NCI-H82 (cell line): ENCODE measurements at regions not wholly inside any gene's neighbourhood (a gene's known extent, or its start where the extent isn't known, plus 50 kb on each side); places are given as distances from the start of the nearest gene placed in this dataset.

Source experiments
- DNase-seq: peaks from one replicate; lab custom pipeline; 2025; lab: John Stamatoyannopoulos, UW

DNA sequence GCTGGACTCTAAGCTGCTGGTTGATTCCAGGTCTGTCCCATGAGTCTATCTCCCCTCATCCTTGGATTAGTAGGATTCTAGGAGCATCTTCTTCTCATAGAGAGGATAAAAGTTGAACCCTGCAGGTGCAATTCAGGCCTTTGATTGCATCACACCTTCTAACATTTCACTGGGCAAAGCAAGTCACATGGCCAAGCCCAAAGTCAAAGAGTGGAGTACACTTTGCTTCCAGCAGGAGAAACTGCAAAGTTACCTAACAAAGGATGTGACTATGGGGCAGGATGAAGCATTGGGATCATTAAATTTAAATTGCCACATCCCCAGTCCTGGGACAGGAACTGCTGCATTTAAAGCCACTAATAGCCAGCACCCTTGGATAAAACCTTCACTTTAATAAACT lies 51.0 kb upstream of the EGFLAM start:
- peak; percentile 24 for DNase-seq

DNA sequence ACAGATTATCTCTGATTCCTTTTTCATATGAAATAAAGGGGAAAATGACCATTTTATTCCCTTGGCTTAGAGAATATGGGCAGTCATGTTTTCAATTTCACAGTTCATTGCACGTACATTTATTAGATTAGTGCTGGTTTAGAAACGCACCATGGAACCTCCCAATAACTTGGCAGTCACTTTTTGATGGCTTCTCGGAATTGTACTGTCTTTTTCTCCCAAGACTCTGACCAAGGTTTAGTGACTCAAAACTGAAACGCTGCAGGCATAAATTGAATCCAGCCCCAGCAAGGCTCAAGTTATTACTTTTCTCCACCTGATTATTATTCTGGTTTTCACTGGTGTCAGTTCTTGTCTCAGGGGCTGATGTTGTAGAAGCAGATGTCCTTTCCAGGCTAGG lies 55.6 kb upstream of the EGFLAM start:
- no peak for DNase-seq

DNA sequence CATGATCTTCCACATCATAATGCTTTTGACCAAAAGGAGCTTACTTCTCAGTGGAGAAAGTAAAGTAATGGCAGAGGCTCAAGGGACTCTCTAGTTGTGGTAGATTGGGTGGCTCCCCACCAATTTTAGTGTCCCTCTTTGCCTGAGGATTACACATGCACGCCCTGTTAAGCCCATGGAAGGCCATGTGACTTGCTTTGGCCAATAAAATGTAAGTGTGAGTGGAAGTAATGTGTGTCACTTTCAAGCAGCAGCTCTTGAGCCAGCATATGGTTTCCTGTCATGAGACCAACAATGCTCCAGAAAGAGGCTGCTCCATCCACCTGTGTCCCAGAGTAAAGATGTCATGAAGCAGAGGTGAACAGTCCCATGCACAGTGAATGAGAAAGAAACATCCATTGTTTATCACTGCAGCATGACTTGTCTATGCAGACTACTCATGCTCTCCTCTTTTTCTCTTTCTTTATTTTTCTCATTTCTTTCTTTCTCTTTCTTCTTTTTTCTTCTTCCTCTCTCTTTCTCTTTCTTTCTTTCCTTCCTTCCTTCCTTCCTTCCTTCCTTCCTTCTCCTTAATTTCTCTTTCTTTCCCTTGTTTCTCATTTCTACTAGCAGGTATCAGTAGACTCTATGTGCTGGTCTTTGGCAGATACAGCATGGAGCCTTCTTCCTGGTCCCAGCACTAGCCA lies 57.3 kb upstream of the EGFLAM start:
- DNase-seq: no peak

DNA sequence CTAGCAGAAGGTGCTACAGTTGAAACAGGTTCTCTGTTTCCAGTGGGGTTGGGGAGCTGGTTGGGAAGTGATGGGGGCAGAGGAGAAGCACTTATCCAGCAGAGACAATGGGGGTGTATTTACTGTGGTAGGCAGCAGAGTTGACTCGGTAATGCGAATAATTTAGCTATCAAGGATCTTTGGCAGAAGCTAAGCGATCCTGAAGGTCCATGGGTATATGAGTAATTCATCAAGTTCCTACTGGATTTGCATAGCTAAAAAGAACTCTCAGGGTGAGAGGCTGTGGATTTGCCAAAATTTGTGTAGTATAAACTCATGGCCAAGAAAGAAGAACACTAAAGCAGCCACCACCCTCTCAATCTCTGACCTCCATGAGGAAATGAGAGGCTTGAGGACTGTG lies 61.2 kb upstream of the EGFLAM start:
- DNase-seq: no peak

DNA sequence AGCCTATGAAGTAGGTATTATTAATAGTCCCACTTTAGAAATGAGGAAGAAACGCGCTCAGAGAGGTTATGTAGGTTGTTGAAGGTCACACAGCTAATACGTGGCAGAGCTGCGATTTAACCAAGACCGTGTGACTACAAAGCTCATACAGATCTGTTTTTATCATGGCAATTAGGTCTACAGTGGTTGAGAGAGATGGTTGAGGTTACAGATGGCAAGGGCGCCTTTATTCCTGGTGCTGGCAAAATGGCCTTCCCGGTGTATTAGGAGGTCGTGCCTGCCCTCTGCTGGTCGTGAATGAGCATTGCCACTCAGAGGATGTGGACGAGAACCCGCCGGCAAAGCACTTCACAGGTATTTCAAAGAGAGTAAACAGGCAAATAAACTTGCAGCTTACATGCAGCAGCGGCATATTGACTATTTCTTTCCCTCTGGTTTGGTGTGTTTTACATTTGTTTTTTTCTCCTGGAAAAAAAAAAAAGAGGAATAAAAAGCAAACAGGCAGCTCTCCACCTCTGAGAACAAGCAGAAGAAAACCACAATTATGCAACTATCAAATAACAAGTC lies 65.3 kb upstream of the EGFLAM start:
- DNase-seq: peak; percentile 78

DNA sequence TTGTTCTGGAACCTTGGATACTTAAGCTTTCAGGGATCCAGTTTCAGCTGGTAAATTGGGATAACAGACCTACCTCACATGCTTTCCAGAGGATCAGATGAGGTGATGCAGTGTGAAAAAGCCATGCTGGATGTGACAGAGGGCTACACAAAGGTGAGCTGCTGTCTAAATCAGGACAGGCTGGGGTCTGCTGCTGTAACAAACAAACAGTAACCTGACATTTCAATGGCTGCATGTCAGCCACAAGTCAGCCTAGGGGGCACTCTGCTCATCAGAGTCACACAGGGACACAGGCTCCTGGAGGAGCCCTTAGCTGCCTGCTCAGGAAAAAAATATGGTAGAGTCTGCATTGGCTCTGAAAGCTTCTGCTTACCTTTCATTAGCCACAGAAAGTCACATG lies 66.7 kb upstream of the EGFLAM start:
- DNase-seq: no peak

DNA sequence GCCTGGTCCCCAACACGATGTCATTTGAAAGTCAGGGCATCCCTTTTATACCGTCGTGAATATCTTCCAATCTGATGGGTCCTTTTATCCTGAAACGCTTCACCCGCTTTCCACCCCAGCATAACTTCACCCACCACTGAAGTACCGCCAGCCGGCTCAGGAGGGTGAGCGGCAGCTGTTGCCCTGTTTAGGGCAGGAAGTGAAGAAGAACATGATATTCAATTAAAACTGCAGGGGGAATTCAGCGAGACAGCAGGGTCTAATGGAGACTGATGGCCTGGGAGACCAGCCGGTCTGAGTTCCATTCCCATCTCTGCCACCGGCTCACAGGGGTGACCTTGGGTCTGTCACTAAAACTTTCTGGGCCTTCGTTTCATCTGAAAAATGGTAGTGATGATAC lies 68.2 kb upstream of the EGFLAM start:
- peak; percentile 81 for DNase-seq

DNA sequence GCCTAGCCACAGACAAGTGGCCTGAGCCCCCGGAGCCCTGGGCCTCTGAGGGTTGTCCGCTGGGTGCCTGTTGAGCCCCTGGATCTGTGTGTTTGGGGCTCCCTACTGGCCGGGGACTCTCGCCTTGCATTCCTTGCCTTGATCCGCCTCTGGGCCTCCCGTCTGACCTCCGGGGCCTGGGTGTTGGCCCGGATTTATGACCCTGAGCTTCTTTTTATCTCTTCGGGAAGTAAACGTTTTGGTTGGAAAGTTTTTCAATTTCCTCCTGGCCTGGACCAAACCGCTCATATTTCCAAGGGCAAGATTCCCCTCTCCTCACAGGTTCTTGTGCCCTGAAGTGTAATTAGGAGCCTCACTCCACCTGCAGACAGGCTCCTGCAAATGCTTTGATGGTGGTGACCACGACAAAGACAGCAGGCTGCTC lies 69.3 kb upstream of the EGFLAM start:
- no peak for DNase-seq

DNA sequence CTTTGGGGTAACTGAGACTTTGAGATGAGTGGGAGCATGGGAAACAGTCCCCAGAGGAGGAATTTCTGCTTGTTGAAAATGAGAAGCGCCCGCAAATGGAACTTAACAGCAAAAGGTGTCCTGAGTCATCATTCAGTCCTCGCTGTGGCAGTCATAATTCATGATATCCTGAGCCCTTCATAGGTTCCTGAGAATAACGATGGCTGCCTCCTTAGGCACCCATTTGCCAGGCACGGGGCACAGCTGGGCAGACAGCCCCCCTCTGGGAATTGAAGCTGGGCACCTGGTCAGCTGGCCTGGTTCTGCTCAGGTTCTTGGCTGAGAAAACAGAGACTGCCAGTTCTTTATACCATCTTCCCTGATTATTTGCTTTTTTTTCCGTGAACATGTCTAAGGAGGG lies 69.8 kb upstream of the EGFLAM start:
- DNase-seq: no peak

DNA sequence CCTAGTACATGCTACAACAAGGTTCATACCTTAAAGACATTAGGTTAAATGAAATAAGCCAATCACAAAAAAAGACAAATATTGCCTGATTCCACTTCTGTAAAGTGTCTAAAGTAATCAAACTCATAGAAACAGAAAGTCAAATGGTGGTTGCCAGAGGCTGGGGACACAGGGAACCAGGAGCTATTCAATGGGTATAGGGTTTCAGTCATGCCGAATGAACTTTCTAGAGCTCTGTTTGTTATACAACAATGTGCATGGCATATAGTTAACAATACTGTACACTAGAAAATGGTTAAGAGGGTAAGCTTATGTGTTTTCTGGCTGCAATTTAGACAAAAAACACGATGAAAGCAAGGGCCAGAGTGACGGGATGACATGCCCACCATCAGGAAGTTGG lies 70.8 kb upstream of the EGFLAM start:
- DNase-seq: no peak

DNA sequence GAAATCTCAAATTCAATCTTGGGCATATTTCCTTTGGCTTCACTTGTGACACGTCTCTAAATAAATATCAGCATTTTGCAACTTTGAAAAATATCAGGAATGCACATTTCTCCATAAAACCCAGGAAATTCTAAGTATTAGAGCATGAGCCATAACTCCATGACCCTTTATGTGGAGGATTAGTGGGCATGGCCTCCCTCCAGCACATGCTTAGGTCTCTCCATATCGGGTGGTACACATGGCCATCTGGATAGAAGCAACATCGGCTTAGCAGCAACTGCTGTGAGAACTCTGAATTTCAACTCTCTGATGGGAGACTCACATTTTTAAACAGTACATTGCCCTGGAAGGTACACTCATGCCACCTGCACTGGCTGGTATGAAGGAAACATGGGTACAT lies 73.7 kb upstream of the EGFLAM start:
- peak; percentile 60 for DNase-seq

DNA sequence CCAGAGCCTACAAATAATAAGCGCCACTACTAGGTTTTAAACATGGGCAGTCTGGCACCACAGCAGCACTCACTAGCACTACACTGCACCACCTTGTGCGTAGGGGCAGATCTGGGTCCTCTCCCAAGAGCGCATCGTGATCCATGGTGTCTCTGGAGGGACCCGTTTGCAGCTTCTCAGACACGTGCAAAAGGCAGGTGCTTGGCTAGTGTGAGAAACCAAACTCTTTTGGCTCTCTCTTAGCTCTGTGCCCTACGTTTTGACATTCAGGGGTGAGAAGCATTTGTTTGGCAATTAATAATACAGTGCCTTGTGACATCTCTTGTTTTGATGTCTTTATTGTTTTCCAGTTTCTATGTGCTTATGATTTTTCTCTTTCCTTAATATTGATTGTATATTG lies 75.4 kb upstream of the EGFLAM start:
- DNase-seq: no peak

DNA sequence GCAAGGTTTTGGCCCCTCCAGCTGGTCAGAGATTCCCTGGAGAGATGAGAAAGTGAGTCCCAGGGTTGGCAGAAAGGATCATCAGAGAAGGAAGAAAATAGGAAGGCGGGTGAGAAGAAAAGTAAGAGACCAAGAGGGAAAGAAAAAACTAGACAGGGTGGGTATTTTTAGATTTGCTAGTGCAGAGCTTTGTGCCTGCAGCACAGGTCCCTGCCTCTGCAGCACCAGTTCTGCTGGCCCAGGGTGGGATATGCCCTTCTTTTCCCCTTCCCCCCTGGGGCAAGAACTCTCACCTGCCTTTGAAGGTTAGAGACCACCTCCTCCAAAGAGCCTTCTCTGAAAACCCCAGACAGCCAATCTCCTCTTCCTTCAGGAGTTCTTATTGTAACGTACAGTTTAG lies 90.3 kb upstream of the EGFLAM start:
- DNase-seq: no peak

DNA sequence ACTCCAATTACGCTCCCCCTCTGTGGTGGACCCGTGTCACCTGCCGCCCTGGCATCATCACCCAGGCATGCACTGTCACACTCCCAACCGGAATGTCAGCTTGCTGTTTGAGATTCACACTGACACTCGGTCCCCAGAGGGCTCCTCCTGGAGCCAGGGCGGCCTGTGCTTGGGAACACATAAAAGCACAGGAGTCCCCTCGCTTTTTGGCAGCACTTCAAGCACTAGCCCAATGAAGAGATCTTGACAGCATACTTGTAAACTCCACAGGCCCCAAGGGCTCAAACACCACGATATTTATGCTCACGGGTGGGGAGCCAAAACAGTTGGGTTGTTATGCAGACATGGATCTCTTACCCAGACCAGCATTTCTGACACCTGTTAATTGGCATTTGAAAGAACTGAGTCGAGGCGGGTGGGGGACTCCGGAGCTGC lies 90.8 kb upstream of the EGFLAM start:
- DNase-seq: no peak

DNA sequence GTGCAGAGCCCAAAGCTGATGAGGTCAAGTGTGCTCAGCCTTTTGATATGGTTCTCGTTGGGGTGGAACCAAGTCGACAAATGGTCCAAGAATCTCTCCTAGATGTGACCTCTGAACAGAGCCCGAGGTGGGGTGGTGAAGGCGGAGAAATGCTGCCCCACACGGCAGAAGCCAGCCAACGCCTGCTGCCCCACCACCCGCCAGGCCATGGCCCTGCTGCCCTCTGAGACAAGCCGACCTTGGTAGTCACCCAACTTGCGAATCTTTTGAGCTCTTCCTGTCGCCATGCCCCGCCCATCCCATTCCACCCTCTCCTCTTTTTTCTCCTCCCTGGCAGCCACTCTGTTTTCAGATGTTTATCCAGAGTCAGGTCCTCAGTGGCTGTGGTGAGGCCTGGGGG lies 91.5 kb upstream of the EGFLAM start:
- DNase-seq: no peak

DNA sequence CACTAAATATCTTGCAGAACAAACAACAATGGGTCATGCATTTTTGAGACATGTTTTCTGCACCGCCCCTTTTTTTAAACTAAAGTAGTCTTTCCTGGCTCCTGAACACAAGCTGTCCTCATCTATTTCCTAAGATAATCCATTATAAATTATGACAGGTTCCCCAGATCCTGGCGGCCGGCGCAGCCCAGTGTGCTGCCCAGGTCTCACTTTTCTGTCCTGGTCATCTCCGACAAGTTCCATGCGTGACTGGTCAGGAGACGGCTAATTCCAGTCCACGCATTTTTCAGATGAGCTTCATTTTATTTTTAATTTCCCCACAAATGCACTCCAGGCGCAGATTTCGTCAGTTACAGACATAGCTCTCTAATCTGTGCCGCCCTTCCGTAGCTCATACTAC lies 92.9 kb upstream of the EGFLAM start:
- DNase-seq: no peak

DNA sequence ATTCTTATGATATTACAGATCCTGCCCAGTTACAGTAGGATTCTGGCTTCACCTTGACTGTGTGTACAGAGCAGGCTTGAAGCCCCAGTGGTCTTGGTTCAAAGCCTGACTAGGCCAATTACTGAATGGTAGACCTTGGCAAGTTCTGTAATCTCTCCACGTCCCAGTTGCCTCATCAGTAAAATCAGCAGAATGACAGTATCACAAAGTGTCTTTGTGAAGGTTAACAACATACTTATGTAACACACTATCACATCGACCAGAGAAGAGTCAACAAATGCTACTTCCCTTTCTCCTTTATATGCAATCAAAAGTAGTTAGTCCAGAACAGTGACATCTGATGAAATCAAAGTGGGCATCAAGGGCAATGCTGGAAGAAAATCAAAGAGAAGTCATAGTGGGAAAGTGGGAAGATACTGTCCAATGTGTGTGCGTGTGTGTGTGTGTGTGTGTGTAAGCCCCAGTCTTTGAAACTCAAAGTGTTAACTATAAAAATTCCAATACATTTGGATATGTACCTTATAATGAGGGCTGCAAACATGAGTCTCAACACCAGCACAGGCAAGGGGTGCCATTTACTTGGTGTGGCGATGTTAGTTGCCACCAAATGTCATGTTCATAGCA lies 93.5 kb upstream of the EGFLAM start:
- no peak for DNase-seq

DNA sequence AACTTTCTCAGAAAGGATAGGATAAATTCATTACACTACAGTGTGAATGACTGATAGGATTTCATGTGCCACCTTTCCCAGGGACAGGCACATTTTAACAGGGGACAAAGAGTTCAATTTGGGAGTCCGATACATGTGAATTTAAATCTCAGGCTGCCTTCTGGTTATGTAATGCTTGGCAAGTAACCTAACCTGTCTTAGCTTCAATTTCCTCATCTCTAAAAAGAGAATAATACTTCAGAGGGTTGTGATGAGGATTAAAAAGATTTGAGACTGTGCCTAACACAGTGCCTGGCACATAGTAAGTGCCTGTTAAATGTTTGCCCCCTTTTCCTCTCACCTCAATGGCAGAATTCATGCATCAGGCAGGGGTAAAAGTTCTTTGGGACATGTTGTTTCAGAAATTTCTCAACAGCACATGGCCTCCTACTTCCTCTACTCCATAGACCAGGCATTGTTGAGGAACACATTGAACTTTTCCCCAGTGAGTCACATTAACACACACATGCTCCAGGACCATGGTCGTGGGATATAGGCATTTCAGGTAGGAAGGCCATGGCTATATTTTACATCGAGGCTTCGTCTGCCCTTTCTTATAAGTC lies 94.6 kb upstream of the EGFLAM start:
- no peak for DNase-seq

DNA sequence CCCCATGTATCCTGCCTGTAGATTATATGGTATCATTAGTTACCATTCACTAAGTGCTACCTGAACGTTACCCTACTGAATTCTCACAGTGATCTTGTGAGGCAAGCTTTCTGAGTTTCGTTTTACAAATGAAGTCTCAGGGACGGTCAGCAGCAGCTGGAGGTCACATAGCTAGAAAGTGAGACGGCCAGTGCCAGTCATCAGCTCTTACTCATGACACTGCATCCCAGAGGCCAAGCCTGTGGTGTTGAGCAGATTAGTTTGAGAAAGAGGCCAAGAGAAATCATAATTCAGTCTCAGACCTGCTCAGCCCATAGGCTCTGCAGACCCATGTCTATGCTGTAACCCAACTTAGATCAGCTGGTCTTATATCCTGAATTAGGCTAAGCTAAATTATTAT lies 95.7 kb upstream of the EGFLAM start:
- no peak for DNase-seq

DNA sequence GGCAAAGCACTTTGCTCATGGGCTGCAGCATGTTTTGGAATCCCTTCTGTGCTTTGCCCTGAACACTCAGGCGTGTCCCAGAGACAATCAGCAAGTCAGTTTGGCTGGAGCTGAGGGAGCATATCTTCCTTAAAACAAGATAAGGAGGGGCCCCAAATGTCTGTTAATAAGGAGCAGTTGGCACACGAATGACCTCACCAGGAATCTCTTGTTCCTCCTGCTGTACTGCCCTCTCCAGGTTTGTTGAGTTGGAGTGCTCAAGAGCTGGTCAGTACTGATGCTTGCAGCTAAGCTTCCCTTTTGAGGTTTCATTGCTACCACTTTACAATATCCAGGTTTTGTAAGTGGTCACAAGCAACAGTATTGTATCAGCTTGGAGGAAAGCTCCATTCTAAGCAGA lies 101.3 kb upstream of the EGFLAM start:
- peak; percentile 4 for DNase-seq

DNA sequence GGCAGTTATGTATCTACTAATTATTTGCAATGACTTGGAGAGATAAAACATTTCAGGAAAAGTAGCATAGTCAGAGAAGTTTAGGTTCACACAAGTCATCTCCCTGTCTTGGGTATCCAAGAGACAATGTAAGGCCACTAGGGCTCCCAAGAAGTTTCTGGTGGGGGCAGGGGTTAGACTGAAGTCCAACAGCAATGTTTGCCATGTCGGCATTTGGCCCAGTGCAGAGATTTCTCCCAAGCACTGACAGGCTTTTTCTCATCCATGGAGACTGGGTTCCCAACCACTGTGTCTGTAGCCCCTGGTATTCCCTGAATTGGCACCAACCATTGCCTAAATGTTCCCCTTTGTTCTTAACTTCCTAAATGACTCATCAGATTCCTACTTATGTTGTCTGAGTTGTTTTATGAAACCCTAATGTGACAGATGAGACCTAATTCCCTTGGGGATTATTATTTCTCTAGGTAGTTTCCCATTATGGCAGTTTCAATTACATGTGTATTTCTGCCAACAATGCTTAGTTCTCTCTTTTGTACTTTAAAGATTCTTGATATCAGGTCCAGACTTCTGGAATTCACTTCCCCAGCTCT lies 103.6 kb upstream of the EGFLAM start:
- DNase-seq: no peak

DNA sequence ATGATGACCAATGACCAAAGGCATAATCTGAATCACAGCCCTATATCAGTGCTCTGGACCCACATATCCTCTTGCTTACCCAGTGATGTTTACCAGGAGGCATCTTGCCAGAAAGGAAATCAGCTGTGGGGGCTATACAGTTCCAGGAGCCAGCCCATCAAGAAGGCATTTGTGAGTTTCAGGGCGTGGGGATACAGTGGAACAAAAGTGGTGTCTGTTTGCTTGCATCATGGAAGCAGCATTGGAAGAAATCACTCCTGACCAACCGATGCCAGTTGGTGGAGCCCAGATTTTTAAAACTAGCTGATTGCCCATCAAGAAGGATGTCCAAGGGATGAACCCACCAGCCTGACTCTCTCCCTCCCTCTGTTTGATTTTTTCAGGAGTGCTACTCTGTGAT lies 106.5 kb upstream of the EGFLAM start:
- DNase-seq: no peak

DNA sequence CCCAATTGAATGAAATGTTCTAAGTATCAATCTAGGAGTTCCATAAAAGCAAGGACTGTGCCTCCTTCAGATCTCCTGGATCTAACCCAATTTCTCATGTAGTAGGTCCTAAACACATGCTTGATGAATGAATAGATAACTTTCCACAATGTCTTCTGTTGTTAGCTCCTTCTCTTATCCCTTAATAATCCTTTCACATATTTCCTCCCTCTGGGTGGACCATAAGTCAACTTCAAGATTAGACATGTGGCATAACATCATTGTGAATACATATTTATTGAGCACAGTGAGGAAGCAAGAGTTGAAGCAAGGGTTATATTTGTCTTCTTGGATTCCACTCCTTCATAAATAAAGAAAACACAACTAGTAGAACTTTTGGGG lies 108.6 kb upstream of the EGFLAM start:
- DNase-seq: no peak
